Endothelial cell of umbilical vein (primary cell): ENCODE measurements at regions not wholly inside any gene's neighbourhood (a gene's known extent, or its start where the extent isn't known, plus 50 kb on each side); places are given as distances from the start of the nearest gene placed in this dataset.

Source experiments
- BruUV-seq: library from RNA; stranded (reverse); fragments of 400-500 nt; replicated peaks from 2 replicates; lab custom pipeline; 2021; lab: Mats Ljungman, UMichigan
- CTCF ChIA-PET: fragments of 300-600, 350-600 bp; sonication (Branson Sonifier 250); formaldehyde crosslinking; loops from one replicate; lab custom pipeline; 2021; ENCODE audit warnings: antibody characterized with exemption, inconsistent platforms; lab: Charles Lee
- POLR2A ChIA-PET: fragments of 300-600, 350-600 bp; sonication (Branson Sonifier 250); formaldehyde crosslinking; loops from one replicate; lab custom pipeline; 2021; ENCODE audit warnings: antibody characterized with exemption, inconsistent platforms; lab: Charles Lee
- DNase-seq: peaks from one replicate; pipeline ENCODE4 v3.0.0-alpha.2; 2011; ENCODE audit warnings: low read depth, low spot score
- FAIRE-seq: peaks from 2 replicates; lab custom pipeline; 2011; peaks lifted over from hg19 to GRCh38; lab: Jason Lieb, UNC
- H2AFZ ChIP-seq: 2 replicates; pipeline ENCODE4 v1.6.0; 2012; ENCODE audit warnings: low read depth, low read length, control low read depth, inconsistent platforms
- H3K27ac ChIP-seq: 2 replicates; pipeline ENCODE4 v1.5.1; 2011; ENCODE audit warnings: low read depth, mild to moderate bottlenecking, control low read depth, low read length, moderate library complexity; ENCODE audit not compliant: insufficient read depth
- H3K27me3 ChIP-seq, 2 experiments: 2 replicates each; pipeline versions ENCODE4 v1.6.0 to v1.6.1; 2011; ENCODE audit warnings: low read length in 2 of 2, mixed read lengths in 1 of 2; ENCODE audit not compliant: control insufficient read depth in 2 of 2, insufficient read depth in 2 of 2
- H3K36me3 ChIP-seq, 2 experiments: 2 replicates in 1 of 2; 3 replicates in 1 of 2; pipeline ENCODE4 v1.5.1; 2011; ENCODE audit warnings: low read length in 2 of 2, mild to moderate bottlenecking in 1 of 2, moderate library complexity in 1 of 2; ENCODE audit not compliant: control insufficient read depth in 2 of 2, insufficient read depth in 2 of 2; ENCODE audit errors: extremely low read depth in 1 of 2
- H3K4me1 ChIP-seq: 3 replicates; pipeline ENCODE4 v1.5.1; 2011; ENCODE audit warnings: mild to moderate bottlenecking, low read length; ENCODE audit not compliant: control insufficient read depth, insufficient read depth; ENCODE audit errors: extremely low read depth
- H3K4me2 ChIP-seq: 2 replicates; pipeline ENCODE4 v1.6.1; 2011; ENCODE audit warnings: low read length, control low read depth, mixed read lengths; ENCODE audit not compliant: insufficient read depth
- H3K4me3 ChIP-seq, 3 experiments: fragments of 200-600 bp in 1 of 3; sonication (generic), shearing (Covaris generic) in 1 of 3; replicated peaks in 1 of 3; 2 replicates each; pipeline ENCODE4 v1.5.1; 2011 to 2016; ENCODE audit warnings: control low read depth in 3 of 3, low read length in 3 of 3, mild to moderate bottlenecking in 2 of 3, inconsistent platforms in 1 of 3, low read depth in 1 of 3, moderate library complexity in 1 of 3; ENCODE audit not compliant: insufficient read depth in 1 of 3
- H3K79me2 ChIP-seq: 2 replicates; pipeline ENCODE4 v1.6.0; 2012; ENCODE audit warnings: low read length, inconsistent platforms; ENCODE audit not compliant: control insufficient read depth, insufficient read depth
- H3K9ac ChIP-seq: replicated peaks from 2 replicates; pipeline ENCODE3; 2011; ENCODE audit warnings: low read length, control low read depth; ENCODE audit not compliant: insufficient read depth; ENCODE audit errors: extremely low read depth
- H3K9me1 ChIP-seq: replicated peaks from 3 replicates; pipeline ENCODE4 v1.6.0; 2011; ENCODE audit warnings: mild to moderate bottlenecking, low read length; ENCODE audit not compliant: control insufficient read depth, insufficient read depth; ENCODE audit errors: extremely low read depth
- H3K9me3 ChIP-seq: replicated peaks from 2 replicates; pipeline ENCODE4 v1.5.1; 2012; ENCODE audit warnings: low read length, inconsistent platforms; ENCODE audit not compliant: control insufficient read depth, insufficient read depth
- H4K20me1 ChIP-seq: replicated peaks from 2 replicates; pipeline ENCODE3; 2011; ENCODE audit warnings: mild to moderate bottlenecking, low read length; ENCODE audit not compliant: control insufficient read depth, insufficient read depth; ENCODE audit errors: extremely low read depth
- EZH2 ChIP-seq: IDR thresholded peaks from 2 replicates; pipeline ENCODE4 v1.6.1; 2012; ENCODE audit warnings: borderline replicate concordance, low read depth, mild to moderate bottlenecking, moderate library complexity, low read length, inconsistent platforms; ENCODE audit not compliant: severe bottlenecking
- FOS ChIP-seq: IDR thresholded peaks from 2 replicates; pipeline ENCODE4 v1.6.1; 2011; ENCODE audit warnings: mild to moderate bottlenecking, low read length, moderate library complexity, borderline replicate concordance; ENCODE audit not compliant: insufficient read depth
- GATA2 ChIP-seq: IDR thresholded peaks from 2 replicates; pipeline ENCODE4 v1.7.0; 2011; ENCODE audit warnings: low read depth, mild to moderate bottlenecking, moderate library complexity, mixed read lengths, low read length; ENCODE audit not compliant: insufficient read length, insufficient read depth
- JUN ChIP-seq: IDR thresholded peaks from 2 replicates; pipeline ENCODE4 v1.6.1; 2011; ENCODE audit warnings: borderline replicate concordance, low read depth; ENCODE audit not compliant: insufficient read length, insufficient read depth
- MYC ChIP-seq: IDR thresholded peaks from one replicate; pipeline ENCODE4 v1.6.1; 2011; ENCODE audit warnings: mild to moderate bottlenecking, low read depth, low read length
- POLR2A ChIP-seq: IDR thresholded peaks from 2 replicates; pipeline ENCODE4 v1.6.1; 2012; ENCODE audit warnings: low read depth, mild to moderate bottlenecking, control low read depth, low read length
- POLR2AphosphoS5 ChIP-seq: IDR thresholded peaks from 2 replicates; pipeline ENCODE4 v1.6.1; 2012; ENCODE audit warnings: low read depth, mild to moderate bottlenecking, control low read depth, low read length, moderate library complexity; ENCODE audit not compliant: insufficient read depth
- dilution Hi-C: fragments of 300-500 bp; cut with MboI; formaldehyde crosslinking; loops from one replicate; pipeline ENCODE4 v1.15.0; 2019; ENCODE audit warnings: low sequenced_read_pairs; ENCODE audit not compliant: extremely low pct_ligation_motif_present
- intact Hi-C: fragments of 100-400 bp; cut with micrococcal nuclease; formaldehyde crosslinking; loops from one replicate; pipeline ENCODE4 v1.10.0; 2022
- TF ChIP-seq, protein P1 (sequence below), 2 donors: IDR thresholded peaks; 1 replicate in 1 of 2; 2 replicates in 1 of 2; pipeline ENCODE4 v1.5.1; 2011; ENCODE audit warnings: low read length in 2 of 2, mild to moderate bottlenecking in 2 of 2, moderate library complexity in 2 of 2, control low read depth in 1 of 2, inconsistent platforms in 1 of 2, low read depth in 1 of 2; ENCODE audit not compliant: insufficient read depth in 1 of 2; ENCODE audit errors: extremely low read depth in 1 of 2
- TF ChIP-seq, protein P2 (sequence below): IDR thresholded peaks from 2 replicates; pipeline ENCODE4 v1.6.1; 2011; ENCODE audit not compliant: insufficient read depth, insufficient read length

DNA sequence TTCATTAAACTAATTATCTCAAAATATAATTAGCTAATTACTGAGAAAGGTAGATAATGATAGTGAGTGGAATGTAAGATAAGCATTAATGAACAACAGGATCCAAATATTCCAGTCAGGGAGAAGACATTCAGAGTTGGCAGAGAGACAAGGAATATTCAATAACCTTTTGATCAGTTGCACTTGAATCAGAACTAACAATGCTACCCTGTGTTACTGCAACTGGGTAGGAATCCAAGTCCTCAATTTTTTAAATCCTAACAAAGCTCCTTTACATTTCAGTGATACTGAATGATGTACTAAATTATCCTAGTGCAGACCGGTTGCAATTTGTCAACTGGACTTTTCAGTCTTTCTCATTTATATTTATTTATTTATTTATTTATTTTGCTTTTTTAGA, 107.1 kb upstream of the MIR17HG start:
- Histone ChIP-seq H3K79me2 (no peaks in the 10 kb centered on the region), H3K27ac (no peak overlapping the region), H3K4me1 (no peaks in the 10 kb centered on the region), H3K9me3 (no peaks in the 10 kb centered on the region), H4K20me1 (no peaks in the 10 kb centered on the region), H3K9ac (no peak overlapping the region), H2AFZ (no peak overlapping the region), H3K4me2 (no peak overlapping the region), H3K27me3 (no peaks in the 10 kb centered on the region), H3K36me3 (no peaks in the 10 kb centered on the region), H3K9me1 (no peaks in the 10 kb centered on the region), H3K4me3 (no peak overlapping the region)
- ChIA-PET POLR2A (no interaction called here), CTCF (no interaction called here)
- BruUV-seq, result no TSS peak
- DNase-seq (no peak), FAIRE-seq (no peak)
- intact Hi-C loops, result no loop called here
- TF ChIP-seq POLR2A (no peak), JUN (no peak), GATA2 (no peak), POLR2AphosphoS5 (no peak), EZH2 (no peak), FOS (no peak), MYC (no peak)
- TF ChIP-seq, protein P1, sequence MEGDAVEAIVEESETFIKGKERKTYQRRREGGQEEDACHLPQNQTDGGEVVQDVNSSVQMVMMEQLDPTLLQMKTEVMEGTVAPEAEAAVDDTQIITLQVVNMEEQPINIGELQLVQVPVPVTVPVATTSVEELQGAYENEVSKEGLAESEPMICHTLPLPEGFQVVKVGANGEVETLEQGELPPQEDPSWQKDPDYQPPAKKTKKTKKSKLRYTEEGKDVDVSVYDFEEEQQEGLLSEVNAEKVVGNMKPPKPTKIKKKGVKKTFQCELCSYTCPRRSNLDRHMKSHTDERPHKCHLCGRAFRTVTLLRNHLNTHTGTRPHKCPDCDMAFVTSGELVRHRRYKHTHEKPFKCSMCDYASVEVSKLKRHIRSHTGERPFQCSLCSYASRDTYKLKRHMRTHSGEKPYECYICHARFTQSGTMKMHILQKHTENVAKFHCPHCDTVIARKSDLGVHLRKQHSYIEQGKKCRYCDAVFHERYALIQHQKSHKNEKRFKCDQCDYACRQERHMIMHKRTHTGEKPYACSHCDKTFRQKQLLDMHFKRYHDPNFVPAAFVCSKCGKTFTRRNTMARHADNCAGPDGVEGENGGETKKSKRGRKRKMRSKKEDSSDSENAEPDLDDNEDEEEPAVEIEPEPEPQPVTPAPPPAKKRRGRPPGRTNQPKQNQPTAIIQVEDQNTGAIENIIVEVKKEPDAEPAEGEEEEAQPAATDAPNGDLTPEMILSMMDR (IDR thresholded peaks at IDR 0.05; ENCODE audit: extremely low read depth in 1 of 2, insufficient read depth in 1 of 2, low read depth in 1 of 2, low read length in 2 of 2), result no peak
- TF ChIP-seq, protein P2, sequence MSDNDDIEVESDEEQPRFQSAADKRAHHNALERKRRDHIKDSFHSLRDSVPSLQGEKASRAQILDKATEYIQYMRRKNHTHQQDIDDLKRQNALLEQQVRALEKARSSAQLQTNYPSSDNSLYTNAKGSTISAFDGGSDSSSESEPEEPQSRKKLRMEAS, result no peak
- dilution Hi-C loops, result no loop called here
